ENCODE measurements at regions not wholly inside any gene's neighbourhood (a gene's known extent, or its start where the extent isn't known, plus 50 kb on each side); places are given as distances from the start of the nearest gene placed in this dataset.

GRCh38 chr12:115519359-115519758, 758.1 kb downstream of the MED13L start:
- DNase-seq (ENCODE audit: low spot score) (no peak), ATAC-seq (no peak)

- DNase-seq (ENCODE audit: low spot score) = no peak
- ATAC-seq = no peak
Measured at GRCh38 chr12:115517913-115518312, 759.6 kb downstream of the MED13L start.

DNA sequence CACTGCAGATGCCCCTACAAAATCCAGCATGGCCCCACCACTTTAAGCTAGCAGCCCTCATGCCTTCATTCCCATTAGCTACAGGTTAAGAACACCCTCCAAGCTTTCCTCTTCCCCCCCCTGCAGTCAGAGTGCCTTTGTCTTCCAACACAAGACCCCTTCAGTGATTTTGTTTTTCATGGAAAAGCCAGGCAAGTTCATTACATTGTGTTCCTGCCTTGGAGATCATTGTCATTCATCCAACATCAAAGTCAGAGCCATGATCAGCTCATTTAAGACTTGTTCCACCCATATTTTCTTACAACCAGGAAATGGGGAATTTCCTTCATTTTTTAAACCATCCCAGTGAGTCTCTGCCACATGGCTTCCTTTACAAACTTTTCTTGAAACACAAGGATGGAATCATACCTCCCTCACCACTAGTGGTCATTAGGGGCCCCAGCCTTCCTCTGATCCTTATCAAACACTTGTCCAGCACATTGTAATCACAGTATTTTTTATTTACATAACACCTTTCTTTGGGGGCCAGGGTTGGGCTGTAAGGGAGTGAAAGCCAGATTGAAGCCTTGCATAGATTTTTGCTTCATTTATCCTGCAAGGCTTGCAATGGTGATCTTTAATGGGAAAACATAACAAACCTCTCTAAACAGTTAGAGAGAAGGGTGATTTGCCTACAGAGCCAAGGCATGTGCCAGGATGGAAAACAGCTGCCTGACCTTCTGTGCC, 765.3 kb downstream of the MED13L start:
- DNase-seq (ENCODE audit: low spot score) (no peak), ATAC-seq (no peak)

- DNase-seq (ENCODE audit: low spot score) (no peak), ATAC-seq (no peak)
Measured at GRCh38 chr12:115511305-115511704, 766.2 kb downstream of the MED13L start.

GRCh38 chr12:115508990-115509389, 768.5 kb downstream of the MED13L start:
- no peak for ATAC-seq
- DNase-seq (ENCODE audit: low spot score) = no peak

- ATAC-seq (no peak), DNase-seq (ENCODE audit: low spot score) (no peak)
Measured at GRCh38 chr12:115507951-115508722, 769.4 kb downstream of the MED13L start.

DNA sequence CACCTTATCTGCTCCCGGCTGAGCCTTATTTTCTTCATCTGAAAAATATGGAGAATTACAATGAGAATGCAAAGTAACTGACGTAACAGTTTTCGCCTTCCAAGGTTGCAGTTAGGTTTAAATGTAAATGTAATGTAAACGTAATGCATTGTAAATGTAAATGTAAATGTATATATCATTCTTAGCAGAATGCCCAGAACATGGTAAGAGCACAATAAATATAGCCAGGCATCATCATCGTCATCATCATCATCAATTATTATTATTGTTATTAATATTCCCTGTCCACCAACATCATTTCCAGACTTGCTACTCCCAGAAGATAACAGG, 770.0 kb downstream of the MED13L start:
- DNase-seq (ENCODE audit: low spot score) (no peak), ATAC-seq (no peak)

DNA sequence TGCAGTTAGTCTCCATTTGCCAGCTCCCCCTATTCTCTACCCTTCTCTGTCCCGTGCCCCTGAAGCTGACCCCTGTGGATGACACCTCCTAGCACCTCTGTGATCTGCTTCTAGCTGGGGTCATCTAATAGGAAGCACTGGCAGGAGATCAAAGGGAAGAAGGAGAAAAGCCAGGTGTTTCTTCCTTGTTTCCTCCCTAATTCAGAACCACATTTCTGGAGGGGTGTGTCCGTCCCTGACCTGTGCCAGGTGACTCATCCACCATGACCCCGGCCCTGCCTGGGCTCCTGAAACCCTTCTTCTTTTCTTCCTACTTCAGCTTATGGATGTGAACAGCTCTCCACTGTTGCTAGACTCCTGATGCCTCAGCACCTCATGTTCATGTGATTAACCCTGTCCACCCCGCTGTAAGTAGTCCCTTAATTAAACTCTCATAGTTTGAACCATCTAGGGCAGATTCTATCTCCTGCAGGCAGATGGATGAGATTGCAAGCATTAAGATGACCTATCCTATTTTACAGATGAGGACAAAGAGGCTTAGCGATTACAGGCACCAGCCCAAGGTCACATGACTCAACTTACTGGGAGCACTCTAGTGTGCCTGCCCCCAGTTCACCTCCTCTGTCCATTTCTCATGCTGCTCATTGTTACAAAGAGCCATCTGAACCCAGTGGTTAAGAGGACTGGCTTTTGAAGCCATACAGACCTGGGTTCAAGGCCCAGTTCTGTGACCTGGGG, 770.5 kb downstream of the MED13L start:
- ATAC-seq = no peak
- DNase-seq (ENCODE audit: low spot score) = no peak

DNA sequence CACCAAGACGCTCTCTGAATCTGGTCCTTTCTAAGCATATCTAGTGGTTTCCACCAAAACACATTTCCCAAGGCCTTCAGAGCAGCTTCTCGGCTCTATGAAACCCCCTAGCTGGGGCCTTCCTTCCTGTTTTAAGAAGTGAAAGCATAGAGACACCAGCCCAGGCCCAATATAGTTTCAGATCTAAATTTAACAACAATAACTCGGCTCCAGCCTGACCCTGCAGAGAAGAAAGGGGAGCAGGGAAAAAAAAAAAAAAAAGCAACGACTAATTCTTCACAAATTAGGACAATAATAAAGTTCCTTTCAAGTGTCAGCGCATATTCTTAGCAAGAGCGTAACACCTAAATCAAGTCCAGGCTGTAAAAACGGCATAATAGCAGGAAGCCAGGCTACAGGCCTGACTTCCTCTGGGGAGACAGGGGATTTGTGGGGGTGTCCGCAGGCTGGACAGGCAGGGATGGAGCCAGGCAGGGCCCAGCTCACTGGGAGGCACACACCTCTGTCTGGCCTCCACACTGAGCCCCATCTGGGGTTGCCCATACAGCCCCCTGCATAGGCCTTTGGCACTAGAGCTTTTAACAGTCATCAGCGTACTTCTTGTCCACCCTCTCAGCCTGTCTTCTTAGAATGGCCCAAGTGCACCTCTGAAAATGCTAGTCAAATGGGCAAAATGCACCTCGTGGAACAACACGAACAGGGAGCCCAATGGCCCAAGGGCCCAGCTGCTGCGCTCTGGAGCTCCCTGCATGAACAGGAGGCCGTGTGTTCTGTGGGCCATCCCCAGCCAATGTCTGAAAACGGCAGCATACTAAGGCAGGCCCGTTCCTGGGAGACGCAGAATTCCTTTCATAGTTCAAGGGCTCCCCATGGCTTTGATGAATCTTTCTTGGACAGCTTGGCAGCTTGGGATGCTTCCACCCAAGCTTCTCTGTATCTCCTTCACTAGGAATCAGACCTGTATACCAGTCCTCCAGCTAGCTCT, 772.9 kb downstream of the MED13L start:
- ATAC-seq (no peak), DNase-seq (ENCODE audit: low spot score) (no peak)

GRCh38 chr12:115500872-115501271, 776.6 kb downstream of the MED13L start:
- ATAC-seq = no peak
- DNase-seq (ENCODE audit: low spot score) = no peak

- ATAC-seq = no peak
Measured at GRCh38 chr12:115495300-115495699, 782.2 kb downstream of the MED13L start.

DNA sequence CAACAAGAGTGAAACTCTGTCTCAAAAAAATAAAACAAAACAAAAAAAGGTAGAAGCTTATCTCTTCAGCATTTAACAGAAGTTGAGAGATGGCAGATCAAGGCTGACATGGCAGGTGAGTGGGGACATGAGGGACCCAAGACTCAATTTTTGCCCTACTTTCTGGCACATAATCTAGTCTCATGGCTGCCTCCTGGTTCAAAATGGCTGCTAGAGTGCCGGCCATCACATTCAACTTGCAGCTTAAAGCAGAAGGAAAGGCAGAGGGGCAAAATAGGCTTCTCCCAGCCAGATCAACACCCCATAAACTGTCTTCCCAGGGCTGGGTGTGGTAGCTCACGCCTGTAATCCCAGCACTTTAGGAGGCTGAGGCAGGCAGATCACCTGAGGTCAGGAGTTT, 784.9 kb downstream of the MED13L start:
- DNase-seq (ENCODE audit: low spot score) (no peak), ATAC-seq (no peak)

More at GRCh38 chr12:115495300-115495699, 782.2 kb downstream of the MED13L start:
- no peak for DNase-seq (ENCODE audit: low spot score)

GRCh38 chr12:115491511-115492250, 785.8 kb downstream of the MED13L start:
- ATAC-seq (no peak), DNase-seq (ENCODE audit: low spot score) (no peak)

- DNase-seq (ENCODE audit: low spot score) = no peak
- ATAC-seq = no peak
Measured at GRCh38 chr12:115489253-115489652, 788.2 kb downstream of the MED13L start.

DNA sequence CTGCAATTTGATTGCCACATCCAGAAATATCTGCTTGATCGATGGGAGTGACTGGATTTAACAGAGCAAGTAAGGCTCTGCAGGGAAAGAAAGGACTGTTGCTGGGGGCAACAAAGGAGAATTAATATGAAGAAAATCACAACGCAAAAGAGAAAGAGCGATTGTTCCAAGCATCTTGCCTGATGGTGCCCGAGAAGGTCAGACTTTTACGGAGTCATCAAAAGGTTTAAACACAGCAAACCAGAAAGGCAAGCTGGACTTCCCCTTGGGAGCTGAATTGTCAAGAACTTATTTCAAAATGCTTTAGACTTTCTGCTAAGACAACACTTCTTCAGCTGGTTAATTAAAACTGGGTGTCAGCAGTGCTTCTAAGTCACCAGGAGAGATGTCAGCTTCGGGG, 791.5 kb downstream of the MED13L start:
- DNase-seq (ENCODE audit: low spot score) (no peak), ATAC-seq (no peak)

- ATAC-seq = no peak
- DNase-seq (ENCODE audit: low spot score) = no peak
Measured at GRCh38 chr12:115485503-115485902, 792.0 kb downstream of the MED13L start.

DNA sequence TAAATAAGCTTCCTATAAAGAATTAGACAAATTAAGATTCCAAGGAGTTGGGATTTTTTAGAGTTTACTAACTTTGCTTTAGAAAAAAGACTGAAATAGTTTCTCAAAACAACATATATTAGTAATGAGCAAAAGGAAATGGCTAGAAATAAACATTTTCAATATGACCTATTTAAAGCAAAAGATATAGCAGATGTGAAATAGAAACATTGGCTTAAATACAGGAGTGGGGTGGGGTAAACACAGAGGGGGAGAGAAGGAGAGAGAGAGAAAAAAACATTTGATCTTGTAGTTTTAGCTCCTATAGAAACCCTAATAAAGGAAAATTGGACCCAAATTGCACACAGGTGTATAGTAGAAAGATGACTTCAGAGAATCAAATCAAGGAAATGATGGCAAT, 794.5 kb downstream of the MED13L start:
- no peak for ATAC-seq
- DNase-seq (ENCODE audit: low spot score) = no peak

DNA sequence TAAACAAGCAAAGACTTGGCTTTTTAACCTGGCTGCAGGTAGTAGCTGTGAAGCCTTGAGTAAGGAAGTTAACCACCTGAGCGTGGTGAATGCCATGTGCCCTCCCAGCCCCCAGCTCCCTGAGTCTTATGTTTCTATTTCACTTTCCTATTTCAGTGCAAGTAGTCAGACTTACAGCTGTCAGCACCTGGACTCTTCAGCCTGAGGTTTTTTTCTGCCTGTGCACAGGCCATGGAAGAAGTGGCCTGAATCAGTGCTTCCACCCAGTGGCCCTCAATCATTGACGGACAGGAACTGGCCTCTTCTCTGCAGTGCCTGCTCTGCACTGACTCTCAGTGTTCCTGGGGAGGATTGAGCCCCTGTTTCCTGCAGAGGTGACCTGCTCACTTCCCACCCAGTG, 796.4 kb downstream of the MED13L start:
- ATAC-seq = no peak
- no peak for DNase-seq (ENCODE audit: low spot score)

DNA sequence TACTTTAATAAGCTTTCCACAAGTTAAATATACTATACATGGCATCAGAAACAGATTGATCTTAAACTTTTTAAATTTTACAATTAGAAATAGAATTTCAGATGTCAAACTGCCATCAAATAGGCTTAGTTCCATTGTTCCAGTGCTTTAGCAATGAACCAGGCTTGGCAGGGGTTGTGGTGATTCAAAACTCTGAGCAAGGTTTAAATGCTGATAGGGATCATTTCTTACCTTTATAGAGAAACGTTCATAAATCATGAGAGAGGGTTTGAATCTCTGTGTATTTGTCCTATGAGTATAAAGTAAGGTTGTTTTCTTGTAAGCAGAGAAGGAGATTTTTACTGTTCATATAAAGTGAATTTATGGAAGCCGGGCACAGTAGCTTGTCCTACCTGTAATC, 794.5 kb upstream of the TBX3 start:
- ATAC-seq (no peak), DNase-seq (ENCODE audit: low spot score) (no peak)
